ENCODE measurements at regions not wholly inside any gene's neighbourhood (a gene's known extent, or its start where the extent isn't known, plus 50 kb on each side); places are given as distances from the start of the nearest gene placed in this dataset.

- TF ChIP-seq CTCF (conservative IDR thresholded peaks at IDR 0.05) (no peak), ZFX (IDR thresholded peaks at IDR 0.05) (no peak)
Observed at GRCh38 chr11:15558513-15559181, 443.9 kb downstream of the INSC start.
